Duodenal mucosa (tissue), 2 donors: ENCODE measurements at regions not wholly inside any gene's neighbourhood (a gene's known extent, or its start where the extent isn't known, plus 50 kb on each side); places are given as distances from the start of the nearest gene placed in this dataset.

ENCODE experiments used
- H3K27ac ChIP-seq: one replicate; pipeline ENCODE4 v1.7.0; 2013; ENCODE audit warnings: low read depth, low read length
- H3K27me3 ChIP-seq, 2 donors: one replicate each; pipeline ENCODE4 v1.7.0; 2013; ENCODE audit warnings: low read length in 2 of 2, control low read depth in 1 of 2; ENCODE audit not compliant: insufficient read depth in 2 of 2, control insufficient read depth in 1 of 2
- H3K36me3 ChIP-seq, 2 donors: one replicate each; pipeline ENCODE4 v1.7.0; 2013; ENCODE audit warnings: low read length in 2 of 2, control low read depth in 1 of 2; ENCODE audit not compliant: insufficient read depth in 2 of 2, control insufficient read depth in 1 of 2
- H3K4me1 ChIP-seq, 2 donors: one replicate each; pipeline ENCODE4 v1.7.0; 2013; ENCODE audit warnings: low read length in 2 of 2, control low read depth in 1 of 2; ENCODE audit not compliant: insufficient read depth in 2 of 2, control insufficient read depth in 1 of 2
- H3K4me3 ChIP-seq, 2 donors: one replicate each; pipeline ENCODE4 v1.7.0; 2013; ENCODE audit warnings: low read length in 2 of 2, low read depth in 1 of 2
- H3K9ac ChIP-seq, 2 donors: one replicate each; pipeline ENCODE4 v1.7.0; 2013; ENCODE audit warnings: low read length in 2 of 2, low read depth in 1 of 2
- H3K9me3 ChIP-seq, 2 donors: one replicate each; pipeline ENCODE4 v1.7.0; 2013; ENCODE audit warnings: low read length in 2 of 2, control low read depth in 1 of 2; ENCODE audit not compliant: control insufficient read depth in 1 of 2

DNA sequence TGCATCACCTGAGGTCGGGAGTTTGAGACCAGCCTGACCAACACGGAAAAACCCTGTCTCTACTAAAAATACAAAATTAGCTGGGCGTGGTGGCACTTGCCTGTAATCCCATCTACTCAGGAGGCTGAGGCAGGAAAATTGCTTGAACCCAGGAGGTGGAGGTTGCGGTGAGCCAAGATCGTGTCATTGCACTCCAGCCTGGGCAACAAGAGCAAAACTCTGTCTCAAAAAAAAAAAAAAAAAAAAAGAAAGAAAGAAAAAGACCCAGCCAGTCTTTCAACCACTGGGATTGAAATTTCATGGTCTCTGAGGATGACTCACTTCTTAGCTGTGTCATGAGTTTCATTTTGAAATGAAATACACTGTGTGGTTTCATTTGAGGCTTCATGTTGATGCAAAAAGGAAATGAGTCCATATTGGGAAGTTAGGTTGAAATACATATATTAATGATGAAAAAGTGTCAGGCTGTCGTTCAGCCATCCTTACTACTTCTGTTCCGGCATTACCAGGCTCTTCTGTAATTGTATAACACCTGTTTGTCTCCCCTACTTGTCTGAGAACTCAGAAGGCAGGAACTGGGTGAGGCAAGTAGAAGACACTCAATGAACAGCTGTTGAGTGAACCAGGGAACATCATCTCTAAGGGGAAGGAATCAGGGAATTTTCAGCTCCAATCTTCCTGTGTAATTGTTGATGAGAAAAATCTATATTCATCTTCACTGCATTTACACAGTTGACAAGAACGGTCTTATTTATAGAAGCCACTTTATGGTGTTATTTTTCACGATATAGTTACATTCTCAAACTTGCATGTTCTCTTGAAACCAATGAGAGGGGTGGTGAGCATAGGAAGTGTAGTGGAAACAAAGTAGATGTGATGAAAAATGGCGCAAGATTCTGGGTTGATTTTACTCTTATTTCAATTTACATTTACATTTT lies 87.4 kb downstream of the NFKBIZ start:
- peak overlapping the region in 1 of 2 donors; percentile 17 for H3K4me3 ChIP-seq
- no peak overlapping the region for H3K27ac ChIP-seq
- H3K4me1 ChIP-seq = peaks cover 17 to 28% of the 10 kb centered on the region in 2 donors
- H3K9ac ChIP-seq = no peak overlapping the region
- no peaks in the 10 kb centered on the region for H3K36me3 ChIP-seq
- H3K9me3 ChIP-seq = no peaks in the 10 kb centered on the region
- H3K27me3 ChIP-seq = no peaks in the 10 kb centered on the region

- Histone ChIP-seq H3K4me3 (no peak overlapping the region), H3K36me3 (no peaks in the 10 kb centered on the region), H3K4me1 (peaks cover 17 to 32% of the 10 kb centered on the region in 2 donors), H3K27ac (no peak overlapping the region), H3K9me3 (no peaks in the 10 kb centered on the region), H3K9ac (no peak overlapping the region), H3K27me3 (no peaks in the 10 kb centered on the region)
Measured at GRCh38 chr3:101938262-101938847, 89.0 kb downstream of the NFKBIZ start.

DNA sequence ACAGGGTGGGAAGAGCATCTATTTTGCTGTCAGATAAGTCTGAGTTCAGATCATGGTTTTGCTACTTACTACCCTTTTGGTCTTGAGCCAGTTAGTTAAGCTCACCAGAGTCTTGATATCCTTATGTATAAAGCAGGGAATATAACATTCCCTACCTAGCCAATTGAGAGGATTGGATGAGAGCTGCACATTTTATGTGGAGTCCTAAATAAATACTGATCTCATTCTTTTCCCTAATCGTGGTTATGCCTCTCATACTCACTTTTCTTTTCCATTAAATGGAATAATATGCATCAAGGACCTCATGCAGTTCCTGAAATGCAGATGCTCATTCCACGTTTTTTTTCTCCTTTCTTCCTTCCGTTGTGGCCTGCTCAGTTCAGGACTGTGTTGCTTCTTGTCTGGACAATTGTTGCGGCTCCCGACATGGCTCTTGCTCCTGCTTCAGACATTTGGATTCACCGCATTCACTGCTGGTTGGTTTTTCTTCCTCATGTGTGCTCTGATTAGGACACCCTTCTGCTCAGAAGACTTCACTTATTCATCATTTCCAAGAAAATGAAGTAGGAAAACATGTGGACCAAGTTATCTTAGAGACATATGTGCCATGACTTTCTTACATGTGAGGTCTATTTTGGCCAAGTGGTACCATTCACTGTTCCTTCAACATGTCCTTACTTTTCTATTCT lies 90.2 kb downstream of the NFKBIZ start:
- Histone ChIP-seq H3K27me3 (no peaks in the 10 kb centered on the region), H3K27ac (no peak overlapping the region), H3K4me1 (peaks cover 17 to 32% of the 10 kb centered on the region in 2 donors), H3K9ac (no peak overlapping the region), H3K36me3 (no peaks in the 10 kb centered on the region), H3K9me3 (no peaks in the 10 kb centered on the region), H3K4me3 (no peak overlapping the region)

DNA sequence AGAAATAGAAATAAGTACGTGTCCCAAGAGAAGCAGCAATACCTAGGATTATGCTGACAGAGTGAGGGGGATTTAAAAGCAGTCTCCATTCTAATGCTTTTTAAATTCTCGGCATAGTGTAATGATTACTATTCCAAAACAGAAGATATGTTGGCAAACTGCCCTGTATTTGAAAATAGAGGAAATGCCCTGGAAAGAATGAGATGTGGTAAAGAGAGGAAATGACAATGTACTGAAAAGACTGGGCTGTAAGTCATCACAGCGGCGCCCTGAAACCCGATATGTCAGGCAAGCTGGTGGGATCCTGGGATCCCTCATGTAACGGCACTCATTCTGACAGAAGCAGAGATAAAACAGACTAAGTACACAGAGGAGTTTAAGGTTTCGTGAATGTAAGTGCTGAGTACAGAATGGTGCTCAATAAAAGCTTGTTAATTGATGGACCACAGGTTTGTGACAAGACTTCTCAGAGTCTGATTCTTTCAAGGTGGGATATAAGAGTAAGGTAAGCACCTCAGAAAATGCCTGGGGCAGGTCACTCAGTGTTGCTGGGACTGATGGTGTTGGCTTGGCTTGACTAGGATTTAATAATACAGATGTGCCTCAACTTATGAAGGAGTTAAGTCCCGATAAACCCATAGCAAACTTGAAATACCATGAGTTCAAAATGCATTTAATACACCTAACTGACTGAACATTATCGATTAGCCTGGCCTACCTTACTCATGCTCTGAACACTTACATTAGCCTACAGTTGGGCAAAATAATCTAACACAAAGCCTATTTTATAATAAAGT lies 91.4 kb downstream of the NFKBIZ start:
- H3K27ac ChIP-seq = no peak overlapping the region
- H3K9me3 ChIP-seq = no peaks in the 10 kb centered on the region
- no peaks in the 10 kb centered on the region for H3K27me3 ChIP-seq
- H3K4me3 ChIP-seq = no peak overlapping the region
- H3K36me3 ChIP-seq = no peaks in the 10 kb centered on the region
- no peak overlapping the region for H3K9ac ChIP-seq
- H3K4me1 ChIP-seq = peaks cover 17 to 32% of the 10 kb centered on the region in 2 donors

DNA sequence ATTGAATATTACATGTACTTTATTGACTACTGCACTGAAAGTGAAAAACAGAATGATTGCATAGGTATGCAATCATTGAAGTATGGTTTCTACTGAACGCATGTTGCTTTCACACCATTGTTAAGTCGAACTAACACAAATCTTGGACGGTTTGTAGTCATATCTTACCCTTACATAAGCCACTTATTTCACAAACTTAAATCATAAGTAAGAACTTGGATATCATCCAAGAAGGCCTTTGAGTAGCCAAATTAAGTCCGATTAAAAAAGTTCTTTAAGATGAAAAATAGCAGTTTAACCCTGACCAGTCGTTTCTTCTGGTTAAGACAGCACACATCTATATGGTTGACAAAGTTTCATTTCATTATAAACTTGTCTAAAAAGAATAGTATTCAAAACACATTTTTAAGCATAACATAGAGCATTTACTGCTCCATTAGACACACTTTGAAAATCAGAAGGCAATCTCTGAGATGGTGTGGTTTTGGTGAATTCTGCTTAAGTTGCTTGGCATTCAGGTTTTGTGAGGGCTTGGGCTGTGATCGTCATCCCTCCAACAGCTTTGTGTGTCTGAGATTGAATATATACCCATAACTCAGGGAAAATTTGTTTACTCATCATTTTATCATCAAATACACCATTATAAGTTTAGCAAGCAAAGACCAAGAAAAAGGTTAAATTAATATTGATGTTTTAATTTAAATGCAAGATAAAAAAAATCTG lies 92.2 kb downstream of the NFKBIZ start:
- Histone ChIP-seq H3K4me1 (peaks cover 17 to 32% of the 10 kb centered on the region in 2 donors), H3K36me3 (no peaks in the 10 kb centered on the region), H3K9me3 (no peaks in the 10 kb centered on the region), H3K9ac (no peak overlapping the region), H3K27me3 (no peaks in the 10 kb centered on the region), H3K4me3 (no peak overlapping the region), H3K27ac (no peak overlapping the region)

- H3K4me3 ChIP-seq = no peak overlapping the region
- no peak overlapping the region for H3K27ac ChIP-seq
- H3K27me3 ChIP-seq = no peaks in the 10 kb centered on the region
- H3K9me3 ChIP-seq = no peaks in the 10 kb centered on the region
- H3K4me1 ChIP-seq = peaks cover 17 to 24% of the 10 kb centered on the region in 2 donors
- H3K36me3 ChIP-seq = no peaks in the 10 kb centered on the region
- H3K9ac ChIP-seq = no peak overlapping the region
Measured at GRCh38 chr3:101942356-101942755, 93.0 kb downstream of the NFKBIZ start.

GRCh38 chr3:101943029-101943428 lies 93.7 kb downstream of the NFKBIZ start:
- peaks cover 13 to 19% of the 10 kb centered on the region in 2 donors for H3K4me1 ChIP-seq

DNA sequence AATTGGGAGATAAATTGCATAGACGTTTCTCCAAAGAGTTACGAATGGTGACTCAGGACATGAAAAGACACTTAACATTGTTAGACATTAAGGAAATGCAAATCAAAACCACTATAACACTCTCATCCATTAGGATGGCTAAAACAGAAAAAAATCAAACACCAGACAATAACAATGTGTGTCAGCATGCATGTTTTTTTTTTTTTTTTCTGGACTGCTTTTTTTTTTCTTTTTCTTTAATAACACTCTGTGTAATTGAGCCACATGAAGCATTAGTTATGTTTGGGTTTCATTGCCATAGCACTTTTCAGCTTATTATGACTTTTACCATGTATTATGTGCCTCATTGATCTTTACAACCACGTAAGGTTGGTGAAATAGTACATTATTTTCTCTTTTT lies 95.0 kb downstream of the NFKBIZ start:
- no peaks in the 10 kb centered on the region for H3K36me3 ChIP-seq
- H3K4me3 ChIP-seq = no peak overlapping the region
- H3K27me3 ChIP-seq = no peaks in the 10 kb centered on the region
- peaks cover 6 to 8% of the 10 kb centered on the region in 2 donors for H3K4me1 ChIP-seq
- no peaks in the 10 kb centered on the region for H3K9me3 ChIP-seq
- H3K27ac ChIP-seq = no peak overlapping the region
- no peak overlapping the region for H3K9ac ChIP-seq

More at GRCh38 chr3:101943029-101943428, 93.7 kb downstream of the NFKBIZ start:
- no peak overlapping the region for H3K4me3 ChIP-seq
- no peaks in the 10 kb centered on the region for H3K36me3 ChIP-seq
- H3K9me3 ChIP-seq = no peaks in the 10 kb centered on the region
- no peak overlapping the region for H3K9ac ChIP-seq
- H3K27me3 ChIP-seq = no peaks in the 10 kb centered on the region
- H3K27ac ChIP-seq = no peak overlapping the region

- H3K4me1 ChIP-seq = peaks cover 0 to 5% of the 10 kb centered on the region in 2 donors
- H3K4me3 ChIP-seq = no peak overlapping the region
- H3K27ac ChIP-seq = no peak overlapping the region
- no peaks in the 10 kb centered on the region for H3K36me3 ChIP-seq
- no peaks in the 10 kb centered on the region for H3K27me3 ChIP-seq
- no peaks in the 10 kb centered on the region for H3K9me3 ChIP-seq
- no peak overlapping the region for H3K9ac ChIP-seq
Measured at GRCh38 chr3:101945980-101946379, 96.7 kb downstream of the NFKBIZ start.
